NCI-H2107 (cell line): ENCODE measurements at regions not wholly inside any gene's neighbourhood (a gene's known extent, or its start where the extent isn't known, plus 50 kb on each side); places are given as distances from the start of the nearest gene placed in this dataset.
"Not testable (repeated sequence)": the region's sequence is repeated elsewhere in the genome, so short reads cannot be mapped to it uniquely, and the experiment has no call there.

Experiments used
- DNase-seq: peaks from one replicate; lab custom pipeline; 2025; lab: John Stamatoyannopoulos, UW

- no peak for DNase-seq
Observed at GRCh38 chr1:88293691-88294190, 390.3 kb upstream of the PKN2 start.

GRCh38 chr1:88296227-88296626 is 387.8 kb upstream of the PKN2 start:
- no peak for DNase-seq

- no peak for DNase-seq
Observed at GRCh38 chr1:88296642-88297041, 387.4 kb upstream of the PKN2 start.

- DNase-seq: no peak
Observed at GRCh38 chr1:88298506-88298905, 385.6 kb upstream of the PKN2 start.

GRCh38 chr1:88300752-88301263 is 383.3 kb upstream of the PKN2 start:
- no peak for DNase-seq

GRCh38 chr1:88302843-88303486 is 381.1 kb upstream of the PKN2 start:
- DNase-seq: no peak

GRCh38 chr1:88311265-88311664 is 372.8 kb upstream of the PKN2 start:
- DNase-seq: no peak

GRCh38 chr1:88311907-88312306 is 372.2 kb upstream of the PKN2 start:
- DNase-seq: no peak

- DNase-seq: no peak
Observed at GRCh38 chr1:88317396-88317795, 366.7 kb upstream of the PKN2 start.

- DNase-seq: no peak
Observed at GRCh38 chr1:88318740-88319139, 365.3 kb upstream of the PKN2 start.

GRCh38 chr1:88320291-88320690 is 363.8 kb upstream of the PKN2 start:
- DNase-seq: no peak

- DNase-seq: no peak
Observed at GRCh38 chr1:88321706-88322105, 362.4 kb upstream of the PKN2 start.

- DNase-seq: no peak
Observed at GRCh38 chr1:88324899-88325298, 359.2 kb upstream of the PKN2 start.

GRCh38 chr1:88327391-88328267 is 356.4 kb upstream of the PKN2 start:
- DNase-seq: no peak

- no peak for DNase-seq
Observed at GRCh38 chr1:88330201-88330600, 353.9 kb upstream of the PKN2 start.

- DNase-seq: no peak
Observed at GRCh38 chr1:88333086-88333695, 350.9 kb upstream of the PKN2 start.

- no peak for DNase-seq
Observed at GRCh38 chr1:88341447-88341846, 342.6 kb upstream of the PKN2 start.

GRCh38 chr1:88342081-88342480 is 342.0 kb upstream of the PKN2 start:
- not testable (repeated sequence) for DNase-seq

GRCh38 chr1:88350648-88351047 is 333.4 kb upstream of the PKN2 start:
- DNase-seq: no peak

GRCh38 chr1:88351960-88352359 is 332.1 kb upstream of the PKN2 start:
- no peak for DNase-seq

- DNase-seq: no peak
Observed at GRCh38 chr1:88354256-88354655, 329.8 kb upstream of the PKN2 start.

- DNase-seq: no peak
Observed at GRCh38 chr1:88357729-88358128, 326.3 kb upstream of the PKN2 start.
